GM18909 (cell line): ENCODE measurements at regions not wholly inside any gene's neighbourhood (a gene's known extent, or its start where the extent isn't known, plus 50 kb on each side); places are given as distances from the start of the nearest gene placed in this dataset.

Source experiments
- ATAC-seq: cut with Tn5 transposase; IDR thresholded peaks from one replicate; pipeline ENCODE4 v1.9.1; 2021; ENCODE audit warnings: mild to moderate bottlenecking; ENCODE audit not compliant: unreplicated experiment, poor library complexity

DNA sequence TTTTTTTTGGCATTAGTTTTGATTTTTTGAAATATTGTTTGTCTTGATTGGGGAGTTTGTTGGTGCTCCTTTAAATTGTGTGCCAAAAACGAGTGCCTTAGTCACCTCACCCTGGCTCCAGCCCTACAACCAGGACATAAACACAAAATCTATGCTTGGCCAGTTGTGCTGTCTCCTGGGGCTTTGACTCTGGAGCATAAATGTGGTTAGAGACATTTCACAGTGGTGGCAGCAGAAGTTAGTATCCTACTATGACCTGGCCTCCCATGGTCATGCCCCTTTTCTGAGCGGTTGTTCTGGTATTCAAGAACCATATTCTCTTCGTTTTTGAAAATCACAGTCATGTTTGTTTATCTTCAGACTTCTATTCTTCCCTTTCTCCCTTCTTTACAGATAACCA, 70.7 kb upstream of the PSMA6 start:
- no peak for ATAC-seq

DNA sequence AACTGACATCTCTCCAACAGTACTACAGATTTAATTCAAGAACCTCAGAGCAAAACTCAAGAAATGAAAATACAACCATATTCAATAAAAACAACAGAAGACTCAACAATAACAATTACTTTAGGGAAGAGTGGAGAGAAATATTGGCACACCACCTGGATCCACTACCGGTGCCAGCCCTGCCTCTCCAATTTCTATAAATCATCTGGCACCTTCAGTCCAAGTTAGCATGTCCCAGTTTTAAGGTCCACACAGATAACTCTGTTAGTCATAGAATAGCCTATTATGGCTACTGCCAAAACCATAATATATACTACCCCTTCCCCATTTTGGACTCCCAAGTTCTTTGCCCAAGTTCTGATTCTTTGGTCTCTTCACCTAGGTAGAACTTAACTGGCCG, 69.9 kb upstream of the PSMA6 start:
- no peak for ATAC-seq

DNA sequence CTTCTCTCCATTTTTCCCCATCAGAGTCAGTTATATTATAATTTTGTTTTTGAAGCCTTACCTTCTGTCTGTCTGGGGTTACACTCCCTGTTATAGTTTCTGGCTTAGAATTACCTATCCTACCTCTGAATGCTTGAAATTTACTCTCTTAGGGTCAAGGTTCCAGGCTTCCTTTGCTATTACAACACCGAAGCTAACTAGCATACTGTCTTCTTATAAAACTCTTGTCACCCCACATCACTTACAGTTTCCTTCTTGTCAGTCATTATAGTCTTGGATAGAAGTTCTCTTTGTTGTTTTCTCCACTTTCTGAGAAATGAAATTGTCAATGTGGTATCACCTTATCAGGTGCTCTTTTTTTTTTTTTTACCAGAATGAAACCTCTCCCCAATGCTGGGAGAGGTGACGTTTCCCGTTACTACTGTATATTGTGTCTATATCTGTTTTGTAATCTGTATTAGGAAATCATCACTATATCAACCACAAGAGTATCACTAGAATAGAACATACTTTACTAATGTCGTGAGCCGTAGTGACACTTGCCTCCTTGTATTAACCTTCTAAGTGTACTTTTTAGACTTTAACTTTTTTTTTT, 69.2 kb upstream of the PSMA6 start:
- ATAC-seq, result no peak

DNA sequence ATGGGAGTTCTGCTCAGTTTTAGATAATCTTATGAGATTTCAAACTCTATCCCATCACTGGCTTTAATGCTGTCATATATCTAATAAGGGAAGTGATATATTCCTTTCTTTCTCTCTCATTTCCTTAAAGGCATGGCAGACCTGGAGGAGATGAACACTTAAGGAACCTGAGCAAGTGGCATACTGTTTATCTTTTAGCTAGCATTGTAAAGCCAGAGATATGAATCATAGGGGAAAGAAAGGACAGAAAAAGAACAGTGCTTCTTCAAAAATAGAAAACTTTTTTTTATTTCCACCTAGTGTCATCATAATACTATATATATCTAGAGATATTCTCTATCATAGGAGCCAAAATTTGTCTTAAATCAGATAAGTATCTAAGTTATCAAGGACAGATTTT, 68.3 kb upstream of the PSMA6 start:
- no peak for ATAC-seq

DNA sequence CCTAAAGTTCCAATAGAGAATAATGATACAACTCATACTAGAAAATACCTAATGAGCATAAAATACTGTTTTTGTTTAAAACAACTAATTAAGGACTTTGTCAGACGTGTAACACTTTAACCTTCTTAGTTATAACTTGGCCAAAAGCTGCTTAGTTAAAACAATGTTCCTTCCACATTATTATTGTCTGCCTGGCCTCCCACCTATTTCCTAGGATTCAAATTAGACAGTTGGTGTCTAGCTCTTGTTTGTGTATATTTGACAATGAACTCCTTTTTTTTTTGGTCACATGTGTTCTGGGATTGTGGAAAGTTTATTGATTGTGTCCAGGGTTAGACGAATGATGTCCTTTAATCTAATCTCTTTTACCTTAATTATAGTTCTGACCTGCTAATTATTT, 67.6 kb upstream of the PSMA6 start:
- ATAC-seq, result no peak

DNA sequence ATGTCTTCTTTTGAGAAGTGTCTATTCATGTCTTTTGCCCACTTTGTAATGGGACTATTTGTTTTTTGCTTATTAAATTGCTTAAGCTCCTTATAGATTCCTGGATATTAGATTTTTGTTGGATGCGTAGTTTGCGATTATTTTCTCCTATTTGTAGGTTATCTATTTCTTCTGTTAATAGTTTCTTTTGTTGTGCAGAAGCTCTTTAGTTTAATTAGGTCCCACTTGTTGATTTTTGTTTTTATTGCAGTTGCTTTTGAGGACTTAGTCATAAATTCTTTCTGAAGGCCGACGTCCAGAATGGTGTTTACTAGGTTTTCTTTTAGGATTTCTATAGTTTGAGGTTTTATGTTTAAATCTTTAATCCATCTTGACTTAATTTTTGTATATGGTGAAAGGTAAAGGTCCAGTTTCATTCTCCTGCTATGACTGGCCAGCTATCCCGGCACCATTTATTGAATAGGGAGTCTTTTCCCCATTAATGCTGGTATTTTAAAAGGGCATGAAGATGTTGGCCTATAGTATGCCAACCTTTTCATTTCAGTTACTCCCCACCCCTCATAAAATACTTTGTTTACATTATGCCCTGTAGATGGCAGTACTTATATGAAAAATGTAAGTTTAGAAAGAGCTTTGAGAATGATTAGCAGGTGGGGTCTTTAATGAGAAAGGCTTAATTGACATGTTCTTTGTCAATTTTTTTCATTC, 62.9 kb upstream of the PSMA6 start:
- no peak for ATAC-seq

DNA sequence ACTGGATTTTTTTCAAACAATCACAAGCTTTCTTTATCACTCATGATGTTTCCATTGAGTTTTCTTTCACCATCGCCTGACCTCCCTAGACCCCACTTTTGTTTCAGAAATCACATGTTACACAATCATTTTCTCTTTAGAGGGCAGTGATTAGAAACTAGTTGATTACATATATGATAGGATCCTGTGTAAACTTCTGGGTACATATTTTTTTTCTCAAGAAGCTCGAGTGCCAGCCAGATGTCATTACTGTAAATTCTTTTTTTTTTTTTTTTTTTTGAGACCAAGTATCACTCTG, 62.4 kb upstream of the PSMA6 start:
- no peak for ATAC-seq

DNA sequence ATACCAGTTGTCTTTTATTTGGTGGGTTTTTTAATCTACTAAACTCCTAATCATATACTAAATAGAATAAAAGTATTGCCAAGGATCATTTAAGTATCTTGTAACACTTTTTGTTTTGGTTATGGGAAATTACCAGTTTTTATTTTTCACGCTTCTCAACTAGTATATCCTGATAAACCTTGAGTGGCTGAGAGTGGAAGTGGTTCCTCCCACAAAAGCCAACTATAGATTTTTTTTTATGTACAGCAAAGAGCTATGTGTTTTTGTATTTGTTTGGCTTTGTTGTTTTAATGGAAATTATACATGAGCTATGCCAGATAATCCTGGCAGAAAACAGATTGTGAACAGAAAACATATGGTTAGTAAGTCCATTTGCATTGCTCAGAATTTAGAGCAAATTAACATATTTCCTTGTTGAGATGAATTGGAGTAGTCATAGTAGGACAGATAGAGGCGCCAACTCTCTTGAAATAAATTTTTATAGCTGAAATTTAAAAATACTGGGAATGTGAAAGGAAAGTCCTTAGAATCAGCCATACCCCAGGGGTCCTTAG, 60.9 kb upstream of the PSMA6 start:
- ATAC-seq, result no peak

DNA sequence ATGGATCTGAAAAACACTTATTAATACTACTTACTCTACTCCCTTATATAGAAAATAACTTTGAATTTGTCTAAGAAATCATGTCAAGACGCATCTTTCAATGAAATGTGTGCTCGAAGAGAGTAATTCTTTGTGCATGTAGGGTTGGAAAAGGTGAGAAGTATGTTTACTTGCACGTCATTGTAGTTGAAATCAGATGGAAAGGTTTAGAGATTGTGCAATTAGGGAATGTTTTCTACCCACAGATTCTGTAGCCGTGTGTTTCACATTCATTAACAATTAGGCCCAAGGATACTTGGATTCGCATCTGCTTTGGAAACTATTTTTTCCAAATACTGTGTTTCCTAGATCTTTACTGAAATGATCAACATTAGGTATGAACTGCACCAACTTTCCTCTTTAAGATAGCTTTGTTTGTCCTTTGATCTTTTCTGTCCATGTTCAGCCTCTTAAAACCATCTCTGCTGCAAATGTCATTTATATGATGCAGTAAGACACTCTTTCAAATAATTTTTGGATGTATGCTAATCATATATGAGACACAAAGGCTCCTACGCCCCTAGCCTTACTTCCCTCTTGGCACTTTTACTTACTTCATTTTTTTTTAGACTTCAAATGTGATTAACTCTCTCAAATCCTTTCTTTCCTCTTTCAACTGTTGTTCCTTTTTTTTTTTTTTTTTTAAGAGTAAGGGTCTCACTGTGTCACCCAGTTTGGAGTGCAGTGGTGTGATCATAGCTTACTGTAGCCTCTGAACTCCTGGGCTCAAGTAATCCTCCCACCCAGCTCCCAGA, 58.0 kb upstream of the PSMA6 start:
- ATAC-seq, result no peak

DNA sequence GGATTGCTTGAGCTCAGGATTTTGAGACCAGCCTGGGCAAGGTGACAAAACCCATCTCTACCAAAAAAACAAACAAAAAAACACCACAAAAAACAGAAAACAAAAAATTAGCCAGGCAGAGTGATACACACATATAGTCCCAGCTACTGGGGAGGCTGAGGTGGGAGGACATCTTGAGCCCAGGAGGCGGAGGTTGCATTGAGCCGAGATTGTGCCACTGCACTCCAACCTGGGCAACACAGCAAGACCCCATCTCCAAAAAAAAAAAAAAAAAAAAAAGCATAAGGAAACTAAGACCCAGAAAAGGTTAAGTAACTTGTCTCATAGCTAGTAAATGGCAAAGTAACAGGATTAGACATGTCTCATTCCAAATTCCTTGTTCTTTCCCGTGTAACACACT, 56.3 kb upstream of the PSMA6 start:
- ATAC-seq, result no peak

DNA sequence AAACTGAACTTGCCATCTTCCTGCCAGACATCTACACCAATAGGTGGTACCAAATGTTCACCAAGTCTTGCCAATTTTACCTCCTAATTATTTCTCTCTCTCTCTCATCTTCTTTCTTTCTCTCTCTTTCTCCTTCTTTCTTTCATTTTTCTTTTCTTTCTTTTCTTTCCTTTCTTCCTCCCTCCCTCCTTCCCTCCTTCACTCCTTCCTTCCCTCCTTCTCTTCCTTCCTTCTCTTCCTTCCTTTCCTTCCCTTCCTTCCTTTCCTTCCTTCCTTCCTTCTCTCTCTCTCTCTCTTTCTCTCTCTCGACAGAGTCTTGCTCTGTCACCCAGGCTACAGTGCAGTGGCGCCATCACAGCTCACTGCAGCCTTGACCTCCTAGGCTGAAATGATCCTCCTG, 55.4 kb upstream of the PSMA6 start:
- no peak for ATAC-seq

DNA sequence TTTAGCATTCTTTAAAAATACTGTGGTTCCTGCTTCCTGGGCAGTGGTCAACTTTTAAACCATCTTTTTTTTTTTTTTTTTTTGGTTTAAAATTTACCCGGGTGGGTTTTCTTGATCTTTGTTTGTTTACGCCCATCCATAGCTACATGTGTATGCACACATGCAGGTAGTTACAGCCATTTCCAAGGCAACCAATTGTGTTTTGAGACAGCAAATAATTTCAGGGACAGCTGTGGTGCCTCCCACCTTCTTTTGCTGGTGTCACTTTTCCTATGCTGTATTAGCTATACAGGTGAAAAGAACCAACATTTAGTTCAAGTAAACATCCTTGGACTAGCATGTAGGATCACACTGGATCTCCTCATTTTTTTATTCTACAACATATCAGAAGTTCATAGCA, 52.0 kb upstream of the PSMA6 start:
- no peak for ATAC-seq
